Activated B cell treated with CpG ODN at 0.5 μM for 24 hours (primary cell): ENCODE measurements at regions not wholly inside any gene's neighbourhood (a gene's known extent, or its start where the extent isn't known, plus 50 kb on each side); places are given as distances from the start of the nearest gene placed in this dataset.

ENCODE experiments used
- ATAC-seq: fragments of 200-7000 bp; cut with Tn5 transposase; one replicate; pipeline ENCODE4 v1.10.0; 2021; ENCODE audit warnings: low read depth, mild to moderate bottlenecking, moderate library complexity
- CTCF ChIA-PET: fragments of 350-600 bp; sonication (Branson Sonifier 250); formaldehyde crosslinking; loops from one replicate; lab custom pipeline; 2021; ENCODE audit warnings: antibody characterized with exemption; lab: Charles Lee
- POLR2A ChIA-PET: fragments of 350-600 bp; sonication (Branson Sonifier 250); formaldehyde crosslinking; loops from one replicate; lab custom pipeline; 2021; ENCODE audit warnings: antibody characterized with exemption; lab: Charles Lee
- DNase-seq: peaks from one replicate; pipeline ENCODE4 v3.0.0; 2022
- H3K27ac Mint-ChIP-seq: one replicate; pipeline ENCODE4 v1.8.0; 2020; ENCODE audit warnings: mixed read lengths
- H3K27me3 Mint-ChIP-seq: one replicate; pipeline ENCODE4 v1.8.0; 2021; ENCODE audit warnings: mixed read lengths
- H3K36me3 Mint-ChIP-seq: one replicate; pipeline ENCODE4 v1.8.0; 2021; ENCODE audit warnings: low read depth, mixed read lengths
- H3K4me1 Mint-ChIP-seq: one replicate; pipeline ENCODE4 v1.8.0; 2021; ENCODE audit warnings: mixed read lengths
- H3K4me3 Mint-ChIP-seq: one replicate; pipeline ENCODE4 v1.8.0; 2020; ENCODE audit warnings: mild to moderate bottlenecking, mixed read lengths
- H3K9me3 Mint-ChIP-seq: one replicate; pipeline ENCODE4 v1.8.0; 2020; ENCODE audit warnings: mixed read lengths
- intact Hi-C: fragments of 100-400 bp; cut with micrococcal nuclease; formaldehyde crosslinking; loops from one replicate; pipeline ENCODE4 v1.15.1; 2024
- TF ChIP-seq, protein P1 (sequence below): fragments of 200-600 bp; IDR thresholded peaks from one replicate; pipeline ENCODE4 v1.8.0; 2022; ENCODE audit warnings: antibody characterized with exemption, mild to moderate bottlenecking

DNA sequence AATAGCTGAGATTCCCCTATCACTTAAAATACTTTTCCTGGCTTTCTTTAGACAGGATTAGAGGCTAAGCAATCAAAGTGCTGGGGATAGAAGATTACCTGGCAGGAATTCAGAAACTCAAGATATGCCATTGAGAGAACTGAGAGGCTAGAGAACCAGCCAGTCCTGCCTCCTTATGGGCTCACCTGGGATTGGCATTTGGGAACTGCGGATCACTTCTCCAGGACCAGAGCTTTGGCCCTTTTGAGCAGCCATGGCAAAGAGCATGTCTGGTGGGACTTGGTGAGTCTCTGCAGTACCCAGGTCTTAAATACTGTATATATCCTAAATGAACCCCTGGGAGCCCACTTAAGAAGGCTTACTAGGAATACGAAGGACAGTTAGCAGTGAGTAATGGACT, 399.1 kb downstream of the BTBD3 start:
- intact Hi-C loops, result no loop called here
- no peak for DNase-seq
- no peaks in the 10 kb centered on the region for H3K27me3 Mint-ChIP-seq
- no peak overlapping the region for H3K27ac Mint-ChIP-seq
- ChIA-PET CTCF (no interaction called here), POLR2A (no interaction called here)
- H3K36me3 Mint-ChIP-seq, result no peaks in the 10 kb centered on the region
- H3K9me3 Mint-ChIP-seq, result peaks cover 2% of the 10 kb centered on the region
- H3K4me1 Mint-ChIP-seq, result no peaks in the 10 kb centered on the region
- H3K4me3 Mint-ChIP-seq, result no peak overlapping the region
- TF ChIP-seq, protein P1, sequence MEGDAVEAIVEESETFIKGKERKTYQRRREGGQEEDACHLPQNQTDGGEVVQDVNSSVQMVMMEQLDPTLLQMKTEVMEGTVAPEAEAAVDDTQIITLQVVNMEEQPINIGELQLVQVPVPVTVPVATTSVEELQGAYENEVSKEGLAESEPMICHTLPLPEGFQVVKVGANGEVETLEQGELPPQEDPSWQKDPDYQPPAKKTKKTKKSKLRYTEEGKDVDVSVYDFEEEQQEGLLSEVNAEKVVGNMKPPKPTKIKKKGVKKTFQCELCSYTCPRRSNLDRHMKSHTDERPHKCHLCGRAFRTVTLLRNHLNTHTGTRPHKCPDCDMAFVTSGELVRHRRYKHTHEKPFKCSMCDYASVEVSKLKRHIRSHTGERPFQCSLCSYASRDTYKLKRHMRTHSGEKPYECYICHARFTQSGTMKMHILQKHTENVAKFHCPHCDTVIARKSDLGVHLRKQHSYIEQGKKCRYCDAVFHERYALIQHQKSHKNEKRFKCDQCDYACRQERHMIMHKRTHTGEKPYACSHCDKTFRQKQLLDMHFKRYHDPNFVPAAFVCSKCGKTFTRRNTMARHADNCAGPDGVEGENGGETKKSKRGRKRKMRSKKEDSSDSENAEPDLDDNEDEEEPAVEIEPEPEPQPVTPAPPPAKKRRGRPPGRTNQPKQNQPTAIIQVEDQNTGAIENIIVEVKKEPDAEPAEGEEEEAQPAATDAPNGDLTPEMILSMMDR, result no peak
- no peak for ATAC-seq

DNA sequence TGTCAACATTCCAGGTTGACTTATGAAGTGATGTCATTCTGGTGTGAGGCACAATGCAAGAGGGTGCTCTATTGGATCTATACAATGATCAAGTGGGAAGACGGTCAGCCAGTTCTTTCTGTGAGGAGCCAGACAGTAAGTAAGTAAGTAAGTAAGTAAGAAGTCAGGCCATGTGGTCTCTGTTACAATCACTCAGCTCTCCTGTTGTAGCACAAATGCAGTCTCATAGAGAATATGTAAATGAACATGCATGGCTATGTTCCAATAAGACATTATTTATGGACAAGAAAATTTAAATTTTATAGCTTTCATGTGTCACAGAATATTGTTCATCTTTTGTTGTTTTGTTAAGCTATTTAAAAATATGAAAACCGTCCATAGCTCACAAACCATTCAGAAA, 399.7 kb downstream of the BTBD3 start:
- Mint-ChIP-seq H3K9me3 (peaks cover 2% of the 10 kb centered on the region), H3K27ac (no peak overlapping the region), H3K36me3 (no peaks in the 10 kb centered on the region), H3K4me1 (no peaks in the 10 kb centered on the region), H3K4me3 (no peak overlapping the region), H3K27me3 (no peaks in the 10 kb centered on the region)
- intact Hi-C loops, result no loop called here
- TF ChIP-seq, protein P1, result no peak
- no peak for ATAC-seq
- DNase-seq, result no peak
- POLR2A ChIA-PET, result no interaction called here
- CTCF ChIA-PET, result no interaction called here

DNA sequence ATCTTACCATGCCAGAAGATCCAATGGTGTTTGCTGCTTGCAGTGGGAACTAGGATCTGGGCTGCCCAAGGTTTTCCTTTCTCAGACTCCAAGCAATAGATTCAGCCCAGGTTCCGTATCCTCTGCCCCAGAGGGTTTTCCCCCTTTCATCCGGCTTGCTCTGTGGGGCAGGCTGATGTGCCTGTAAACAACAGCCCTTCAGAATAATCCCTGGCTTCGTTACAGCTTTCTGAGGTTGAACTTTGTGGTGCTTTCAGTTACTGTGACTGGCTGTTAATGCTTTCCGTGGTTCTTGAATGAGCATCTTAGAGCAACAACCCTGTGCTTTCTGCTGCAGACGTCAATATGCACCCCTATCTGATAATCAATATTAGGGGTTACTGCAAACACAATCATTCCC, 400.4 kb downstream of the BTBD3 start:
- DNase-seq (no peak), ATAC-seq (no peak)
- Mint-ChIP-seq H3K9me3 (peaks cover 2% of the 10 kb centered on the region), H3K4me3 (no peak overlapping the region), H3K27ac (no peak overlapping the region), H3K27me3 (no peaks in the 10 kb centered on the region), H3K36me3 (no peaks in the 10 kb centered on the region), H3K4me1 (no peaks in the 10 kb centered on the region)
- intact Hi-C loops, result no loop called here
- POLR2A ChIA-PET, result no interaction called here
- TF ChIP-seq, protein P1, result no peak
- CTCF ChIA-PET, result no interaction called here

DNA sequence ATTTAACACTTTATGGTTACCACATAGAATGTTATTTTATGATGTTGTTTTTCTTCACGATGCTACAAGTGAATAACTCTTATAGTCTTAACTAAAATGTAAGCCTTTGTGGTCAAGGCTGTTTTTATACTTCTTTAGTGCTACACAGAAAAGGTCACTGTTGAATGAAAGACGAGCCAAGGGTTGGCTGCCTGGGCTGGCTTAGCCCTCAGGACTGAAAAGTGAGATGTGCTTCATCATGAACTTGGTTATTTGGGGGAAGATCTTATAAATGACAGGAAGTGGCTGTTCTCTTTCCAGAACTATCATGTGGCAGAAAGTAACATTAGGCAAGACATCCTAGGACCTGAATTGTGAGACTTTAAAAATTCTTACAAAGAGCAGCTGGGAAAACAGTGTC, 404.0 kb downstream of the BTBD3 start:
- ATAC-seq, result no peak
- no peaks in the 10 kb centered on the region for H3K4me1 Mint-ChIP-seq
- no peak overlapping the region for H3K4me3 Mint-ChIP-seq
- CTCF ChIA-PET, result no interaction called here
- H3K27ac Mint-ChIP-seq, result no peak overlapping the region
- H3K36me3 Mint-ChIP-seq, result no peaks in the 10 kb centered on the region
- H3K27me3 Mint-ChIP-seq, result no peaks in the 10 kb centered on the region
- H3K9me3 Mint-ChIP-seq, result peaks cover 2% of the 10 kb centered on the region
- DNase-seq, result no peak
- intact Hi-C loops, result no loop called here
- POLR2A ChIA-PET, result no interaction called here
- TF ChIP-seq, protein P1, result no peak

DNA sequence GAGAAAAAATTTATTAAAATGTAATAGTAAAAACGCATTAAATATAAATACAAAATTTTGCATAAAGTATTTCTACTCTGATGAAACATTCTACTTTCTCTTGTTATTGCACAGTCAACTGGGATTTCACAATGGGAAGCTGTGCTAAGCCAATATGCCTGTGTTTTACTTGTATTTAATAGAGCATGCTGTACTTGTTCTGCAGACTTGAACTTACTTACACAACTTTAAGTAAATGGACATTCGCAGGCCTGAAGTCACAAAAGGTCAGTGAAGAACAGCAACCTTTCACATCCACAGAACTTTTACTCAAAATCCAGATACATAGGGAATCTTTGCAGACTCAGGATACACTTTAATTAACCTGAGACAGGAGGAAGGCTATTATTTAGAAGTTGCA, 409.5 kb downstream of the BTBD3 start:
- ATAC-seq (no peak), DNase-seq (no peak)
- Mint-ChIP-seq H3K27me3 (no peaks in the 10 kb centered on the region), H3K4me1 (no peaks in the 10 kb centered on the region), H3K36me3 (no peaks in the 10 kb centered on the region), H3K4me3 (no peak overlapping the region), H3K9me3 (peaks cover 2% of the 10 kb centered on the region), H3K27ac (no peak overlapping the region)
- ChIA-PET CTCF (no interaction called here), POLR2A (no interaction called here)
- intact Hi-C loops, result no loop called here
- TF ChIP-seq, protein P1, result no peak
